ENCODE measurements at regions not wholly inside any gene's neighbourhood (a gene's known extent, or its start where the extent isn't known, plus 50 kb on each side); places are given as distances from the start of the nearest gene placed in this dataset.

- DNase-seq (ENCODE audit: low read depth): peak; percentile 78
- TF ChIP-seq CTCF (conservative IDR thresholded peaks at IDR 0.05; ENCODE audit: low read length): no peak
- no peak overlapping the region for H3K4me3 ChIP-seq (ENCODE audit: low read length)
Measured at GRCh38 chr18:68056936-68057335, 540.4 kb upstream of the DSEL start.

GRCh38 chr18:68054669-68055068, 538.1 kb upstream of the DSEL start:
- H3K4me3 ChIP-seq (ENCODE audit: low read length): no peak overlapping the region
- TF ChIP-seq CTCF (conservative IDR thresholded peaks at IDR 0.05; ENCODE audit: low read length): no peak
- DNase-seq (ENCODE audit: low read depth): no peak

- H3K4me3 ChIP-seq (ENCODE audit: low read length): no peak overlapping the region
- no peak for TF ChIP-seq CTCF (conservative IDR thresholded peaks at IDR 0.05; ENCODE audit: low read length)
- DNase-seq (ENCODE audit: low read depth): no peak
Measured at GRCh38 chr18:68053290-68053689, 536.8 kb upstream of the DSEL start.

GRCh38 chr18:68041327-68041726, 524.8 kb upstream of the DSEL start:
- DNase-seq (ENCODE audit: low read depth): peak; percentile 48
- TF ChIP-seq CTCF (conservative IDR thresholded peaks at IDR 0.05; ENCODE audit: low read length): no peak
- no peak overlapping the region for H3K4me3 ChIP-seq (ENCODE audit: low read length)

GRCh38 chr18:68040198-68040597, 523.7 kb upstream of the DSEL start:
- no peak for DNase-seq (ENCODE audit: low read depth)
- TF ChIP-seq CTCF (conservative IDR thresholded peaks at IDR 0.05; ENCODE audit: low read length): no peak
- H3K4me3 ChIP-seq (ENCODE audit: low read length): no peak overlapping the region

- no peak for TF ChIP-seq CTCF (conservative IDR thresholded peaks at IDR 0.05; ENCODE audit: low read length)
Measured at GRCh38 chr18:68035774-68036522, 519.4 kb upstream of the DSEL start.

GRCh38 chr18:68034296-68034695, 517.8 kb upstream of the DSEL start:
- H3K4me3 ChIP-seq (ENCODE audit: low read length): no peak overlapping the region
- TF ChIP-seq CTCF (conservative IDR thresholded peaks at IDR 0.05; ENCODE audit: low read length): no peak
- peak; percentile 76 for DNase-seq (ENCODE audit: low read depth)

More at GRCh38 chr18:68035774-68036522, 519.4 kb upstream of the DSEL start:
- peak; percentile 48 for DNase-seq (ENCODE audit: low read depth)
- H3K4me3 ChIP-seq (ENCODE audit: low read length): no peak overlapping the region
